ENCODE measurements at regions not wholly inside any gene's neighbourhood (a gene's known extent, or its start where the extent isn't known, plus 50 kb on each side); places are given as distances from the start of the nearest gene placed in this dataset.
"Not testable (repeated sequence)": the region's sequence is repeated elsewhere in the genome, so short reads cannot be mapped to it uniquely, and the experiment has no call there.

DNA sequence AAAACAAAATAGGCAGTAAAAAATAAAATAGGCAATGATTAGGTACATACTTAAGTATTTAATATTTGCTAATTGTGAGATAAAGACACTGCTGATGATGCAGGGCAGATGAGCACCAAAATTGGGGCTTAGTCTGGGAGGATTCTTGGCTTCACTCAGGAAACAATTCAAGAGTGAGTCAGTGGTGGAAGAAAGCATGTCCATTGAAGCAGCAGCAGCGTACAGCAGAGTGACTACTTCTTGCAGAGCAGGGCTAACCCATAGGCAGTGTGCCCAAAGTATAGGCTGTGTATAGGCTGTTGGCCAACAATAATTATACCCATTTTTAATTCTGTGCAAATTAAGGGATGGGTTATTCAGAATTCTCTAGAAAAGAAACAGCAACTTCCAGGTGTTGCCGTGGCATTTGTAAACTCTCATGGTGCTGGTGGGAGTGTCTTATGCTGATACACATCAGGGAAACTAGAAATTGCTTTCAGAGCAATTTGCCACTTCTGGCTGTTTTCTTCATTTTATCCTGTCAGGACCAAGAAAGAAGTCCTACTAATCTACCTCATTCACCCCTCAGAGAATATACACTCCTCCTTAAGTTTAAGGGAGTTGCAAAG is 317.3 kb upstream of the NAALADL2 start:
- DNase-seq, result no peak

DNA sequence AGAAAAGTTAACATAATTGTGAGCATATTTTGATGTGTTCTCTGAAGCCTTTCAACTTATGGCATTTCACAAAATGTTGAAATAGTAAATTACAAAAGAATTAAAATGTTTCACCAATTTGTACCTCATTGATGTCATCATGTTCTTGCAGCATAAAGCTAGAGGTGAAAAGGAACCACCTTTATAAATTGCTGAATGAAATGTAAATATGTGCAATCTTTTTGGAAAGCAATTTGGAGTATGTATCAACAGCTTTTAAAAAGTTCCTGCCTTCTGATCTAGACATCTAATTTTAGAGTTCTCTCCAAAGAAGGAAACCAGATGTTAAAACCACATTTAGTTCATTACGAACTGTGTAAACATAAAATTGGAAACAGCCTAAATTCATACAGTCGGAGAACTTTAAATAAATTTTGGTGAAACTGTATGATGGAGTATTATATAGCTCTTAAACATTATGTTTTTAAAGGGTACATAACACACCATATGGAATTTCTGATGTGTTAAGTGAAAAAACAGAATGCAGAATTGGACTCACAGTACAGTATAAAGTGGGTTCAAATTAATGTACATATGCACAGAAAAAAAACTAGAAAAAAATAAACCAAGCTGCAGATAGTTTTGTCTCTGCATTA is 311.2 kb upstream of the NAALADL2 start:
- DNase-seq, result peak; percentile 31

- no peak for DNase-seq
Measured at GRCh38 chr3:174548841-174549623, 310.1 kb upstream of the NAALADL2 start.

GRCh38 chr3:174581558-174581957 is 277.6 kb upstream of the NAALADL2 start:
- no peak for DNase-seq

- no peak for DNase-seq
Measured at GRCh38 chr3:174583396-174583795, 275.7 kb upstream of the NAALADL2 start.

GRCh38 chr3:174587137-174587536 is 272.0 kb upstream of the NAALADL2 start:
- not testable (repeated sequence) for DNase-seq

DNA sequence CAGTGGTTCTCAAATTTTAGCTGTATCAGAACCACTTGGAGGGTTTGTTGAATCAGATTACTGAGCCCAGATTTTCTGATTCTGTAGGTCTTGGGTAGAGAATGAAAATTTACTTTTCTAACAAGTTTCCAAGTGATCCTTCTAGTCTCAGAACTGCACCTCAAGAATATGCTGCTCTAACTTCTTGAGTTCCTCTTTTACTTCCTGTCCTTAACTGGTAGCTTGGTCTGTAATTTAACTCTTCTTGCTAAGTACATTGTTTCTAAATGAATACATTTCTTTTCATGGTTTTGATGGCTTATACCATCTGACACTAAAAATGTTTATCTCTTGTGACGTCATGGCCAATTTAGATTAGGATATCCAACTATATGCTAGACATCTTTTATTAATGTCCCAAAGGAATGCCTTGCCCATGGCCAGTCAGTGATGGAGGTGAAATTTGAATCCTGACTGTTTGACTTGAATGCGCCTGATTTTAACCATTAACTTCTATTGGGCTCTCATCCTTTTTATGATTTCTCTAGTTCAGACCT is 262.6 kb upstream of the NAALADL2 start:
- DNase-seq, result no peak

DNA sequence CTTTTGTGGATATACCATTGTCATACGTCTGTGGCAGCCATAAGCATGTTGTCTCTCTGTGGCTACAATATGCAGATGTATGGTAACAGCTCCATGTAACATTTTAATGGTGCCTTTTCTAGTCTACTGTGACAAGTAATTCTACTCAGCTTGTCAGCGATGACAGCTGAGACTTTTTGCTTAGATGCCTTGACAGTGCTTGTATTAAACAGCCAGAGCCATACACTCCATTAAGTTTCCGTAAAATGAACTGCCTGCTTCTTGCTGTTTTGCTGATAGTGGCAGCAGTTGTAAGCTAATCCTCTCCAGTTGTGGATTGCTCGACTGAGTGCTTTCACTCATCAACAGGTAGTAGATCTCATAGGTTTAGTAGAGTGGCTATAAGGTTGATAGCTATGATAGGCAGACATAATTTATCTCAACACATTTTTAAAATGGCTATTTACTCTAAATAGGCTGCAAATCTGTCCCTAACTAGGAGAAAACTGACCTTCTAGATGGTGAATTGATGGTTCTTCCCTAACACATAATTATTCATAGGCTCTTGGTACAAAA is 260.2 kb upstream of the NAALADL2 start:
- no peak for DNase-seq

GRCh38 chr3:174613173-174613572 is 246.0 kb upstream of the NAALADL2 start:
- no peak for DNase-seq

GRCh38 chr3:174614036-174614435 is 245.1 kb upstream of the NAALADL2 start:
- peak; percentile 24 for DNase-seq

DNA sequence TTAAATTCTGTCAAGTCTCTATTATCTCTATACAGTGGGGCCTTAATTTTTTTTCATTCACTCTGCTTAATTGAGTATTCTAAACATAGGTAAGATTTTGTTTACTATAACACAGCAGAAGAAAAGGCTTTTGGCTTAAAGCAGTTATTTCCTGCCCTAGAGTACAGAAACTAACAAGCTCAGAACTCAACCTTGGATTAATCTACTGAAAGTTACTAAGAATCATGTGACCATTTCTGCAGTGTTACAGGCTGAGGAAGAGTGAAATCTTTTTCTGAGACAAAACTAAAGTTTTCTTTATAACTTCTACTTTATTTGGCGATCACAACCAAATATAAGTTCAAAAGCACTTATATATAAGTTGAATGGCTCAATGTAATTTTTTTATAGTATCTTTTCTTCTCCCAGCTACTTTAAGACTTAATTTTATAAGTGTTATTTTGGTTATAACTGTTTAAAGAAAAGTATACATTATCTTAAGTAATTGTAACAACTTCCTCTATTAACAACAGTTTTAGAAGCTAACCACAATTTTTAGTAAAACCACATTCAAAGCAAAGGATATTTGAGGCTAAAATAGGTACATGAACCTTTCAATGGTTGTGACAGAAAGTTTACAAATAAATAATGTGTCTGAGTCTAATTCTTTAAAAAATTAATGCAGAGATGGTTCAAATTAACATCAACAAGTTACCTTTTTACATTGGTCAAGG is 240.6 kb upstream of the NAALADL2 start:
- DNase-seq, result no peak

DNA sequence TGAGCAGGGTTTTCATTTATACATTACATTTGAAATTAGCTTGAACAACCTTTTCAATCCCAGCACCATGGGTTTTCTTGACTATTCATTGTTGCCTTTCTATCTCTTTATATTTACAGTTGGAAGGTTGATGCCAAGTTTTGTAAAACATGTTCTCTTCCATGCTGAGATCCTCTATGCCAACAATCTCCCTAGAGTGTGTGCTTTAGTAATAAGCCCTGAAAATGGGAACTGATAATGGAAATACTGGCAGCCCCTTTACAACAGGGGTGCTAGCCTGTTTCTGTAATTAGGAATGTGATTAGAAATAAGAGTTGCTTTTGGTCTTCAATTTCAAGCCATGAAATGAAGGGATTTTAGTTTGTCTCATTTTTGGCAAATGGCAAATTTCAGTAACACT is 239.9 kb upstream of the NAALADL2 start:
- DNase-seq, result no peak

DNA sequence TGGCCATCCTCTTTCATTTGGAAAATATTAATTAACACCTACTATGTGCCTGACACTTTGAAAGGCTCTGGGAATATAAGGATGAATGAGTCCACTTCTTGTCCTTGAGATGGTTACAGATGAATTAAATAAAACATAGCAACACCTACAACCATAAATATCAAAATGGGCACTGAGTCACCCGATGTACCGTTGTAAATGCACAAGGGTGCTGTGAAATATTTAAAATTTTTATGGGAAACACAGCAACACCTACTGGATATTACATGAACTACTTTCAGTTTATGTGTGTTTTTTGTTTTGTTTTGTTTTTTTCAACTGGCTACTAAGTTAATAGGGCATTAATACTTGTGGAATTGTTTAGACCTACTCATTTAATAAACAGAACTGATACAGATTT is 239.0 kb upstream of the NAALADL2 start:
- DNase-seq, result no peak

- DNase-seq, result no peak
Measured at GRCh38 chr3:174620855-174621472, 238.2 kb upstream of the NAALADL2 start.

DNA sequence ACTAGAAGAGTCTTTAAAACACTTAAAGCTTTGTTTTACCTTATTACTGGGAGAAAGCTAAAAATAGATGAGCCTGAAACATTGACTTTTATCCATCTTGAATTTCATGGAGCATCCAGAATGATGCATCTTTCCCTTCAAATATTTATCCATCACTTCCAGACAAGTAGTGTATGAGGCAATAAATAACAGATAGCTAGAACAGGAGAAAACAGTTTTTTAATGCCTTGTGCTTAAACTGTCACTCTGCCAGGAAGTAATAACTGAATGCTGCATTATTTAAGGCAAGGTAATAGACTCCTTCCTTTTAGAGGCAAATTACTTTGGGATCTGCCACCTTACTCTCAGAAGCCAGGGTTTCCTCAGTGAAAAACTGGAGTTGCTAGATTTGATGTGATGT is 225.8 kb upstream of the NAALADL2 start:
- no peak for DNase-seq

DNA sequence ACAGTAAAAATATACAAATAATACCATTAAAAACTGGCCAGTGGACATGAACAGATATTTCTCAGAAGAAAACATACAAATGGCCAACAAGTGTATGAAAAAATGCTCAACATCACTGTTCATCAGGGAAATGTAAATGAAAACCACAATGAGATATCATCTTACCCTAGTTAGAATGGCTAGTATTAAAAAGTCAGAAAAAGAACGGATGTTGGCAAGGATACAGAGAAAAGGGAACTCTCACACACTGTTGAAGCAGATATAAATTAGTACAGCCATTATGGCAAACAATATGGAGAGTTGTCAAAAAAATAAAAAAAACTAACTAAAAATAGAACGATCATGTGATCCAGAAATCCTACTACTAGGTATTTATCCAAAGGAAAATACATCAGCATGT is 222.7 kb upstream of the NAALADL2 start:
- no peak for DNase-seq

DNA sequence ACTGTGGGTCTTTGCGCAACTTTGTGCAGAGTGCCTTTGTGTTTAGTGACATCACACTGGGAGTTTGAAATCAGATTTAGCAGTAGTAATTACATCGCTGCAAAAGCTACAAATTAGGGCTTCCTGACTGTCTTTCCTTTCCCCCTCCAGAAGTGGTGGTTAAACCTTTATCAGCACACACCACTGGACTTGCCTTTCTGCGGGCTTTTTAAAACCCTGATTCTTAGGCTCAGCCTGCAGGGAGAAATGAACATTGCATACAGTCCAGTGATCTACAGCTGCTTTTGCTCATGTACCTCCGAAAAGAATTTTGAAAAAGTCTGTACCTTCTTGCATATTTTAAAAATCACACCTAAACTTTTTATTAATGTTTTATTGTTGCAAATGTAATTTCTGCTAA is 219.7 kb upstream of the NAALADL2 start:
- no peak for DNase-seq

DNA sequence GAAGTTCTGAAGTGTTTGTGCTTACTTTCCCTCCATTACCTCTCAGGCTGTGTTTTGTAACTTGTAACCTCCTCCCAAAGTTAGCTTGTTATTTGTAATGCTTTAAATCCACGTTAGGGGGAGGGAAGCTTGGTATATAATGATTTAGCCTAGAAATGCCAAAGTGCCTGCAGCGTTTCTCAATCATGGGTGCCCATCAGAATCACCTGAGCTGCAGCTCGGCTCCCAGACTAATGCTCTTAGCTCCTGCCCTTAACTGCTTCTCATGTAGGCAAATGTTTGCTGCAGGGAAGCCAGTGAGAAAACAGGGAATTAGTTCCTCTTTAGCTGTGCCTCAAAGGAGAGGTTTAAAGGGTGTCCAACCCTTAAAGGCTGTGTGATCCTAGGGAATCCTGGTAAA is 219.2 kb upstream of the NAALADL2 start:
- no peak for DNase-seq

- DNase-seq, result no peak
Measured at GRCh38 chr3:174640932-174641331, 218.2 kb upstream of the NAALADL2 start.

DNA sequence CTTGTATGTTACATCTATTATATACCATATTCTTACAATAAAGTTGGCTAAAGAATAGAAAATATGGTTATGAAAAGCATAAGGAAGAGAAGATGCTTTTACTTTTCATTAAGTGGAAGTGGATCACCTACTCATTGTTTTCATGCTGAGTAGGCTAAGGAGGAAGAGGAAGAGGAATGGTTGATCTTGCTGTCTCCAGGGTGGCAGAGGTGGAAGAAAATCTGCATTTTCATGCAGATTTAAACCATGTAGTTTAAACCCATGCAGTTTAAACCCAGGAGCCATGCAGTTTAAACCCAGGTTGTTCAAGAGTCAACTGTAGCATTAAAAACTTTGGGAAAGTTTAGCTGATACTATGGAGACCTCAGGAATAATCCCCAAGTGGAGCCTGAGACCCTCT is 214.8 kb upstream of the NAALADL2 start:
- no peak for DNase-seq

DNA sequence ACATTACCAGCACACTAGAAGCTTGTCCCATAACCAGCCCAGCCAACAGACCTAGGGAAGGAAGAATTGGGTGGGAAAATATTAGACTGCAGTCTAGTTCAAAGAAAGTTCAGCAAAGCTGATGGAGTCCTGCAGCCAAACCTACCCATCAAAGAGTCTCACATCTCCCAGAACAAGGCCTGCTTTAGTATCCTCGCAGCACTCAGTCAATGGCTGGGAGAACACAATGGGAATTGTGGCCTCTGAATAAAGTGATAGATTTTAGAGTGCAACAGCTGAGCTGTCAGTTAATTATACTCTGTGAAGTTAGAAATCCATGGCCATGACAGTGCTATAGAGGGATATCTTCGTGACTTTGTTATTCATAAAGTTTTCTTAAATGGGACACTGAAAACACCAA is 207.2 kb upstream of the NAALADL2 start:
- no peak for DNase-seq

GRCh38 chr3:174659511-174659910 is 199.6 kb upstream of the NAALADL2 start:
- no peak for DNase-seq

Data from tongue (tissue), 1 donor.